DMS53 treated with DMSO at 0.1 percent for 48 hours (cell line): ENCODE measurements at regions not wholly inside any gene's neighbourhood (a gene's known extent, or its start where the extent isn't known, plus 50 kb on each side); places are given as distances from the start of the nearest gene placed in this dataset.

Source experiments
- DNase-seq: peaks from one replicate; lab custom pipeline; 2025; ENCODE audit not compliant: unreplicated experiment; lab: John Stamatoyannopoulos, UW

DNA sequence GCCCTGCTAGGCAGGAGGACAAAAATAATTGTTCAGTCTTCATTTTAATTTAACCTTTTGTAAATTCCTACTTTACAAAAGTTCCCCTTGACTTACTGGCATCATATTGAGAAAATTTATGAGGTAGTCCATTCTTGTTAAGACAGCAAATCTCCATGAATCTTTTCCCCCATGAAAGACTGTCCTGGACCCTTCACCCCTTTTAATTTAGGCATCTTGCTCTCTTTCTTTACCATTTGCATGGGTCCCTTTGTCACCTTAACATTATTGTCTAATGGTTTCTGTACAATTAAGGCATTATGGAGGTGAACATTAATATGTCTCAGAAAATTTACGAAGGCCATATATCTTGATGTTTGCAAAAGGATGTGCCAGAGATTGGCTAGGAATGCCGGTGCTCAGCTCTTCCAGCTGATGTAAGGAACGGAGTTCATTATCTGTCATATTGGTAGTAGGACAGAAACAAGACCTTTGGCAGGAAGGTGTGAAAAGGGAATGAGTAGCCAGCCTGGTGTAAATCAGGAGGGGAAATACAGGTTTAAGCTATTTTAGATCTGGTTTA is 382.8 kb upstream of the TSHZ2 start:
- DNase-seq: no peak

DNA sequence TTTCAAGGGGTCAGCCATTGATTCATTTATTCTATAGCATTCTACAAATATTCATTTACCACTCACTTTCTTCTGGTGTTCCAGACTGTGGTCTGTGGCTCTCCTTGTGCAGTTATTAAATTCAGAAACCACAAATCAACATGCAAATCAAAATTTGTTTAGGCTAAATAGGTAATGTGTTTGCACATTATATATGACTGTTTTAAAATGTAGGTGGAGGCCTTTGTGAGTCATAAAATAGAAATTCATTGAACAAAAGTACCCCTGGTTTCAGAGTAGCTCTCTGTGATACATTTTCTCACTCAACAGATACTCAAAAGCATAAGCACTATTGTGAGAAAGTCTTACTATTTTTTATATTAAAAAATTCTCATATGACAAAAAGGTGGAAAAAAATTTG is 385.5 kb upstream of the TSHZ2 start:
- DNase-seq: no peak

- DNase-seq: no peak
These were observed 386.8 kb upstream of the TSHZ2 start for GRCh38 chr20:52585333-52585732.

GRCh38 chr20:52578559-52578958 is 387.0 kb upstream of the ZFP64 start:
- no peak for DNase-seq

- no peak for DNase-seq
These were observed 386.1 kb upstream of the ZFP64 start for GRCh38 chr20:52577696-52578095.

DNA sequence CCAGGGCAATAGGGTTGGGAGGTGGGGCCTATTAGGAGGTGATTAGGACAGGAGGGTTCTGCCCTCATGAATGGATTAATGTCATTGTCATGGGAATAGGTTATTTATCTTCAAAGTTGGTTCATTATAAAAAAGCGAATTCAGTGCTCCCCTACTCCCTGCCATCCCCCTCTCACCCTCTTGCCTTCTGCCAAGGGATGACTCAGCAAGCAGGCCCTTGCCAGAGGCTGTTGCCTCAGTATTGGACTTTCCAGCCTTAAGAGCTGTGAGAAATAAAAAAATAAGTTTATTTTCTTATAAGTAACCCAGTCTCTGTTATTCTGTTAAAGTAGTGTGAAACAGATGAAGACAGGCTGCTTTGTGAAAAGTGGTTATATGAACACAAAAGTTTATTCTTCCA is 381.1 kb upstream of the ZFP64 start:
- DNase-seq: no peak

DNA sequence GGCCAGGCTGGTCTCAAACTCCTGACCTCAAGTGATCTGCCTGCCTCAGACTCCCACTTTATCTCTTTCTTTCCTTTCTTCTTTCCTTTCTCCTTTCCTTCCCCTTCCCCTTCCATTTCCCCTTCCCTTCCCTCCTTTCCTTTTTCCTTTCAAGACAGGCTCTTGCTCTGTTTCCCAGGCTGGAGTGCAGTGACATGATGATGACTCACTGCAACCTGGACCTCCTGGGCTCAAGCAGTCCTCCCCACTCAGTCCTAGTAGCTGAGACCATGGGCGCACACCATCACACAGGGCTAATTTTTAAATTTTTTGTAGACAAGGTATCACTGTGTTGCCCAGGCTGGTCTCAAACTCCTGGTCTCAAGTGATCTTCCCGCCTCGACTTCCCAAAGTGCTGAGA is 377.6 kb upstream of the ZFP64 start:
- DNase-seq: no peak

DNA sequence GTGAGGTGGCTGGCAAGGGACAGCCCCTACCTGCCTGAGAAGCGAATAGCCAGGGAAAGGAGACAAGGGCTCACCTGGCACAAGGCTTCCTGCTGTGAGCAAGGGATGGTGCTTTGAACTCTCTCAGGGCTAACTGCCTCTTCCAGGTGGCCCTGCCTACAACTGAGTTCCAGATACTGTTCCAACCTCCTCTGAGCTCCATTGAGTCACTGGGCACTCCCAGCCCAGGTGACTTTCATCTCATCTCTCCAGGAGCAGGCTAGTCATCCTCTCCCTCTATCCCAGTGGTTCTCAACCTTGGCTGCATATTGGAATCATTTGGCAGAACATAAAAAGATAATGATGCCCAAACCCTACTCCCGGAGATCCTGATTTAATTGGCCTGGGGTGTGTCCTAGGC is 374.0 kb upstream of the ZFP64 start:
- no peak for DNase-seq

GRCh38 chr20:52564594-52564993 is 373.0 kb upstream of the ZFP64 start:
- no peak for DNase-seq

DNA sequence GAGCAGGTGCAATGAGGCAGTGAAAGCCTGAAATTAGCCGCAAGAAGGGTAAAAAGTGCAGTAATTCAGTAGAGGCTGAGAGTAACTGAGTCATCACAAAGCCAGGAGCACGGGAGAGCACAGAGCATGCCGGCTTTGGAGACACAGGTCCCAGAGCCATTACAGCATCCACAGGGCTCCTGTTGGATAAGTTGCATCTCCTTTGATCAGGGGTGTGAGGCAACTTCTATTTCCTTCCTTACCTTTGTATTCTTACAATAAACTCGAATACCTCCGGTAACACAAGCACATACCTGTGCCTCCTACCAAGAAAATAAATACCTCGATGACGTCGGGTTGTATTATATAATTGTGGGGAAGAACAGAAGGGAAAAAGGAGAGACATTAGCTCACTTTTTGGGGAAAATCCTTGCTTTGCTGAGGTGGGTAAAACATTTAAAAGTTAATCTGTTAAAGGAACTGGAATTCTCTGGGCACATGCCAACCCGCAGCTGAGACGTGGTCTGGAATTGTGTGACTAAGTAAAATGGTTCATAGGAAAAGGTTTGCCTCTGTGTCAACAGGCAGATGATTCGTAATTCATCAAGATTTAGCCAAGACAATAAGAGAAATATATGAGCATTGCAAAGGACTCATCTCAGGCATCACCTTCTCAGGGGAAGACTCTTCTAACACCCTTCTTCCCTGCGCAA is 360.7 kb upstream of the ZFP64 start:
- DNase-seq: no peak

- no peak for DNase-seq
These were observed 350.6 kb upstream of the ZFP64 start for GRCh38 chr20:52542131-52542530.

- DNase-seq: no peak
These were observed 348.9 kb upstream of the ZFP64 start for GRCh38 chr20:52540509-52540908.

GRCh38 chr20:52539891-52540290 is 348.3 kb upstream of the ZFP64 start:
- no peak for DNase-seq

GRCh38 chr20:52536841-52537400 is 345.3 kb upstream of the ZFP64 start:
- no peak for DNase-seq

DNA sequence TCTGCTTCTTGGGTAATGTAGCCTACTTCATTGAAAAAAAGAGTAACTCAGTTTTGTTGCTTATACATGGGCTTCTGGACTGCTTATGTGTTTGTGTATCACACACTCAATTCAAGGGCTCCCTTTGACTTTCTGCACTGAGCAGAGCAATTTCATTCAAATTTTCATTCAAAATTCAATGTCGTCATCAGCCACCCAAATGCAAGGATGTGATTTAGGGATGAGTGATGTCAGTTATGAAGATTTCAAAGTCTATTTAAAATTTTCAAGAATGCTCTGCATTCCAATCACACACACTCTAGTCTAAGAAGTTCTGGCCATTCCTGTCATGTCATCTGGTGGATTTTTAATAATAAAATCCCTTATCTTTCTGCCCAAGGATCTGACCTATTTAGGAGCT is 344.5 kb upstream of the ZFP64 start:
- no peak for DNase-seq

DNA sequence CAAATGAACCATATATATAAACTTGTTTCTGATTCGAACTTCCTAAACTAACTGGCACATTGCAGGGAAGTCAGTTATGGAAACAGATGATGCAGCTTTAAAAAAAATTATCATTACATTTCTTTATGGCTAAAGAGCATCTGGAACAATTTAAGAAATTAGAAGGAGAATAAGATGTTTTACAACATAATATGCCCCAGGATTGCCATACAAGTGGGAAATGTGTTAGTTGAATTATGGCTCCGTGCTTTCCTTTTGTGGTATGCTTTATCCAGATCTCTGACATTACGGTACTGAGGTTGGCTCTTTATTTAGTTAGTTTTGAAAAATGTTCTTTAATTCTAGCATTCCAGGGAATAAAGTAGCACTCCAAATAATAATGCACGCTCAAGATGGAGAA is 343.0 kb upstream of the ZFP64 start:
- no peak for DNase-seq

- no peak for DNase-seq
These were observed 341.8 kb upstream of the ZFP64 start for GRCh38 chr20:52533401-52533800.

GRCh38 chr20:52532674-52533073 is 341.1 kb upstream of the ZFP64 start:
- no peak for DNase-seq

- DNase-seq: no peak
These were observed 339.0 kb upstream of the ZFP64 start for GRCh38 chr20:52530571-52530970.

DNA sequence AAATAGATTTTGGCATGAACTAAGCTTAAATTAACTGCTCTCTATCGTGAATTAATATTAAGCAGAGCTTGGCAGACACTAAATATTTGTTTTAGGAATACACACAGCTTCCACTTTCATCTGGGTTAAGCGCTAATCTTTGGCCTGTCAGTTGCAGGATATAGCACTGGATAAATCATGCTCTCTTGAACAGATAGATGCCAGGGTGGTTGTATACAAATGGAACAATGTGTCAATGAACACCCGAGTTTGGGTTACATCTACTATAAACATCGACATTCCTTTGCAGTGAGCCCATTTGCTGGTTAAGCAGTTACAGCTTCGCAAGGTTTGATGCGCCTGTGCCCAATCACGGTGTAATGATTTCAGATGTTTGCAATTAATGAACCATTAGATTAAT is 338.2 kb upstream of the ZFP64 start:
- no peak for DNase-seq

DNA sequence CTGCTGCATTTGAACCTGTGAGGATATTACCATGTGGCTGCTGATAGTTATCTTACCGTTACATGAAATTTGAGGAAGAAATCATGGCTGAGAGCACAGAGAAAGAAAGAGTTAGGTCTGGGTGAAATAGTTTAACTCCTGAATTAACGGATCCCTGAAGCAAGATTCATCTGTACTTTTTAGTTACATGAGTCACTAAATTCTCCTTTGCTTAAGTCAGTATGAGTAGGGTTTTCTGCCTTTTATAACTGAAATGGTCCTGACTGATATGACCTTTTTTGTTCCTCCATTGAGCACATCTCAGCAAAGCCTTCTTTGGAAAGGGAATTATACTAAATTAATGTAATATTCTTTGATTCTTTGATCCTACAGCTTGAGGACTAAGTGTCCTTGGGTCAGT is 333.3 kb upstream of the ZFP64 start:
- DNase-seq: no peak

DNA sequence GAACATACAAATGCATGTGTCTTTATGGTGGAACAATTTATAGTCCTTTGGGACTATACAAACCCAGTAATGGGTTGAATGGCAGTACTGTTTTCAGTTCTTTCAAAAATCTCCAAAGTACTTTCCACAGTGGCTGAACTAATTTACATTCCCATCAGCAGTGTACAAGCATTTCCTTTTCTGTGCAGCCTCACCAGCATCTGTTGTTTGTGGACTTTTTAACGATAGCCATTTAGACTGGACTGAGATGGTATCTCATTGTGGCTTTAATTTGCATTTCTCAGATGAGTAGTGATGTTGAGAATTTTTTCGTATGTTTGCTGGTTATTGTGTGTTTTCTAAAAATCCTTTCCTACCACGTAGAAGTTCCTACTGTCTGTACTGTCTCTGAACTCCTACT is 327.2 kb upstream of the ZFP64 start:
- DNase-seq: no peak

- DNase-seq: no peak
These were observed 324.3 kb upstream of the ZFP64 start for GRCh38 chr20:52515877-52516276.
